RKO (cell line): ENCODE measurements at regions not wholly inside any gene's neighbourhood (a gene's known extent, or its start where the extent isn't known, plus 50 kb on each side); places are given as distances from the start of the nearest gene placed in this dataset.

Experiments used
- DNase-seq: peaks from one replicate; pipeline ENCODE4 v3.0.0-alpha.2; 2016; ENCODE audit warnings: low spot score

DNA sequence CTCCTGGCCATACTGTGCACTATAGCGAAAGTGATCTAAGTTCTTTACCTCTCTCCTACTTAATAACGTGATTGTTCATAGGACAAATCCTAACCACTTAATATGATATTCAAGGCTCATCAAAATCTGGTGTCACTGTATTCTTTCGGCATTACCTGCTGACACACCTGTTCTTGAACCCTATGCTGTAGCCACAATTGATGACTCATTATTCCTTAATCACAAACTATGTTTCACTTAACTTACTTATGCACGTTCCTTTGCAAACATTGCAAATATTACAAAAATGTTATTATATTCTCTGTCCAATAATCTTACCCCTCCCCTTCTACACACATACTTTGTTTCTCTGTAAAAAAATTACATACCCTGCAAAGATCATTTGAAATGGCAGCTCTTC is 158.1 kb upstream of the ADRA1B start:
- DNase-seq: no peak

DNA sequence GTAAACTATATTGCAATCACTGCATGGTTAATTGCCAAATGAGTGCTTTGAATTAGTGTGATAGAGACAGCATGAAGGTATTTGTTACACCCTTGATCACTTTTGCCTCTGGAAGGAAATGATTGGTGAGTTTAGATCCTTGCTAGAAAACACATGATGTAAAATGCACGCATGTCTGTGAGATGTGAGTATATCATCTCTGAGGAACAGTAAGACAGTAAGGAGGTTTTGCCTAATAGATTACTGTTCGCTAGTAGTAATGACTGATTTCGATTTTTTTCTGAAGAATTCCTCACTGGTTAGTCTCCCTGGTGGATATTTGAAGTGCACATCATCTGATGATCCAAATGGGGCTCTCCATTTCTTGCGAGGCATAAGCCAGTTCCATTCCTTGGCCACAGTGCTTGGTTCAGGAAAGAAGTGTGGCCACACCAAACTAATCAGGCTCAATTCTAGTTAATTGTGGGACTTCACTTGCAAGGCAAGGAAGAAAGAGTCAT is 156.4 kb upstream of the ADRA1B start:
- DNase-seq: no peak

DNA sequence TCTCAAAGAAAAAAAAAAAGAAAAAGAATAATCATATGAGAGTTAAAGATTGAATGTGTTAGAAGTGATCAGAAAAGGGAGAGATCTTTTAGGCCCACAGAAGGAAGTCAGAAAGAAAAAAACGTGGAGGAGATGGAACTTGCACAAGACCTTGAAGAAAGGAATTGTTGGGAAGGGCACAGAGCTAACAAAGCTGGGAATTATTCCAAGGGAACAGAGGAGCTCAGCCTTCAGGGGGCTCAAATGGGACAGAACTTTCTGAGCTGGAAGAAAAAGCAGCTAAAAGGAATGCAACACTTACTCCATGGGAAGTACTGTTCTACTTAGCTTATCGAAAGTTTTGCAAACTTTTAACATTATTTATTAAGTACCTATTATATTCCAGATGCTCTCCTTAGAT is 153.4 kb upstream of the ADRA1B start:
- DNase-seq: no peak

DNA sequence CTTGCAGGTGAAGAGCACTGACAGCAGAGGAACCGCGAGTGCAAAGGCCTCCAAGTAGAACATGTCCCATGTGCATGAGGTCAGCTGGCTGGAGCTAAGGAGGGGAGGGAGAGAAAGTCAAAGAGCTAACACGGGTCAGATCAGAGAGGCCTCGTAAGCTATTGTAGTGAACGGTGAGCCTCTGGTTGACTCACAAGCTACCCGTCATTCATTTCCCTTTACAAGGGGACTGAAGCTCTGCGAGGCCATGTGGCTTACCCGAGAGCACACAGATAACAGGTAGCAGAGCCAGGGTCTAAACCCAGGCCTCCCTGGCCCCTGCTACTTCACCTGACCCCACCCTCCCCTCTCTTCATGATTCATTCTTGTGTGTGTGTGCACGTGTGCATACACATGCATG is 152.7 kb upstream of the ADRA1B start:
- no peak for DNase-seq

- DNase-seq: peak; percentile 5
Observed at GRCh38 chr5:159764283-159765134, 151.8 kb upstream of the ADRA1B start.

GRCh38 chr5:159765135-159765433 is 151.2 kb upstream of the ADRA1B start:
- DNase-seq: no peak

DNA sequence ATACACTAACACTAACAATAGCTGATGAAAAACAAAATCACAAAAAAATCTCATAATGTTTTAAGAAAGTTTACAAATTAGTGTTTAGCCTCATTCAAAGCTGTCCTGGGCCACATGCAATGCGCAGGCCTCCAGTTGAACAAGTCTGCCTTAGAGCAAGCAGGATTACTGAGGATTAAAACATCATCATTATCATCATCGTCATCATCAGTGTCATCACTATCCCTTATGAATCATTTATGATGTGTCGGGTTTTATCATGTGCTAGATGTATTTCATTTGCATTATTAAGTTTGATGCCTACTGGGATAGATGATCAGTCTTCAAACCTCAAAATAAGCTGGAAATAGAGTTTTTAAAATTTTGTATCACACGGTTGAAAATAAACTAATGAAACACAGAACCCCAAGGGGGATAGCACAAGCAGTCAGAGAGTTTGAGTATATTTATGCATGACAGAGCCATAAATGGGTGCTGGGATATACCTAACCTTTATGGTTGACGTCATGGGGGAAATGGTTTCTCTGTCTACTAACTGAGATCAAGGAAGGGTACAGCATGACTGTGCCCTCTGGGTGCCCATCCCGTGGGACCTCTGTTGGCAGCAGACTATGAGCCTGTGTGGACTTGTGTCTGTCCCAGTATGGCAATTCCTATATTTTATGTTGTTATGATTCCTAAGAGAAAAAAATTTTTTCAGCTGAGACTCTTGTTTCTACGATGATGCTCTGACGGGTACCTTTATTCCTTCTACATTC is 150.3 kb upstream of the ADRA1B start:
- DNase-seq: peak; percentile 26

DNA sequence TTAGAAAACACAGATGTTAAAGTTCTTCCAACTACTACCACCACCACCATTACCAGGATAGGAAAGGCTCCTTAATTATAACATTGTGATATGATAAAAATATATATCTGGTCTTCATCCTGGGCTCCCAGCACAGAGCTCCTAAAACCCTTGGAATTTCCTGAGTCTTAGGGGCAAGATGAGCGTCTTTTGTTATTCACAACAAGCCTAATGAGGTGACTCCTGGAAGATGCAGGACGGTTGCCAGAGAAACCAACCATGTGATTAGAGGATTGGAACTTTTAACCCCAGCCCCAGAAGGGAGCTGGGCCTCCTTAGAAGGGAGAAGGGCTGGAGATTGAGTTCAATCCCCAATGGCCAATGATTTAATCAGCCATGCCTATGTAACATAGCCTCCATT is 148.0 kb upstream of the ADRA1B start:
- no peak for DNase-seq

DNA sequence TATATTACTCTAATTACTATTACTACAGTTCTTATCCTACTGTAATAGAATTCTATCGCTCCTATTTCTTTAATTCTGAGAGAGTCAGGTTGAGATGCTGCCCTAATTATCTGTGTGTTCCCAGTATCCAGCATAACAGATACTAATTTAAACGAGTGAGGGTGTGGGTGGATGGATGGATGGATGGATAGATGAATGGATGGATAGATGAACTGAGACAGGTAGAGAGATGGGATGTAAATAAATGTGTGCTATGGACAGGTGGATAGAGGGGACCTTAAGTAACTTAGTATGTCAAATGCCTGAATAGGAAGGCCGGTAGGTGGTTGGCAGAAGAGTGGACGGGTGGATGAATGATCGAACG is 143.6 kb upstream of the ADRA1B start:
- DNase-seq: no peak

- peak; percentile 81 for DNase-seq
Observed at GRCh38 chr5:159773062-159773924, 143.0 kb upstream of the ADRA1B start.

- DNase-seq: no peak
Observed at GRCh38 chr5:159774476-159775031, 141.7 kb upstream of the ADRA1B start.

DNA sequence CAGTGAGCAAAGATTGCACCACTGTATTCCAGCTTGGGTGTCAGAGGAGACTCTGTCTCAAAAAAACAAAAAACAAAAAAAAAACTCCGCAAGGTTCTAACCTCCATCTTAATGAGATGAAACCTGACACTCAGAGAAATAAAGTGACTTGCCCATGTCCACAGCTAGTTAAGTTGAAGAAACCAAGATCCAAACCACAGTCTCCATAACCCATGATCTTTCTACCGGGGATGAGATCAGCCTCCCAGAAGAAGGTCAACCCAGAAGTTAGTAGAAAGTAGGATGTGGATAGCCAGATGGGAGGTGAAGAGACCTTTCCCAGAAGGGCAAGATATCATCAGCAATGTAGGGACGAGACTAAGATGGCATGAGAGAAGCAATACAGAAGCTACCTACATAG is 140.4 kb upstream of the ADRA1B start:
- DNase-seq: no peak

DNA sequence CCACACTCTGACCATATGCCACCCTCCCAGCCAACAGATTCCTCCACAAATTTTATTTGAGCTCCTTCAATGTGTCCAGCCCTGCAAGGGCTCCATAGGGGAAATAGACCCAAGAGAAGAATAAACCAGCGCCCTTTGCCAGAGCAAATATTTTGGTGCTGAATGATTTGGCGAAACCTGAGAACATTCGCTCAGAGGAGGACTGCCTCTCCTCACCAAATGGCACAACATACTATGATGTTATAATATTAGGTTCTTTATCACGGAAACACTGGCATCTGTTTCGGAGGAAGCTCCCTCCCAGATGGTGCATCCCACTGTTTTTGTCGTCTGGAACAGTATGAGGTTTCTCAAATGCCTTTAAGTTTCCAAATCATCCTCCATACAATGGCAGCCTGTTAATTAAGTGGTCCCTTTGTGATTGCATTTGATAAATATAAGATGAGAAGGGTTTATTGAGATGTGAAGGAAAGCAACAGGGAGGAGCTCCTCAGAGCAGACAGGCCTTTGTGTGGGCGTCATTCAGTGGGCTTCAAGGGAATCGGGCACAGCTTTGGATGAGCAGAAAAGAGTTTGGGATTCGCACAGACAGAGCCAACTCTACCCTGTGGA is 139.1 kb upstream of the ADRA1B start:
- DNase-seq: no peak

GRCh38 chr5:159779481-159779880 is 136.8 kb upstream of the ADRA1B start:
- no peak for DNase-seq

GRCh38 chr5:159780246-159780645 is 136.0 kb upstream of the ADRA1B start:
- DNase-seq: no peak

DNA sequence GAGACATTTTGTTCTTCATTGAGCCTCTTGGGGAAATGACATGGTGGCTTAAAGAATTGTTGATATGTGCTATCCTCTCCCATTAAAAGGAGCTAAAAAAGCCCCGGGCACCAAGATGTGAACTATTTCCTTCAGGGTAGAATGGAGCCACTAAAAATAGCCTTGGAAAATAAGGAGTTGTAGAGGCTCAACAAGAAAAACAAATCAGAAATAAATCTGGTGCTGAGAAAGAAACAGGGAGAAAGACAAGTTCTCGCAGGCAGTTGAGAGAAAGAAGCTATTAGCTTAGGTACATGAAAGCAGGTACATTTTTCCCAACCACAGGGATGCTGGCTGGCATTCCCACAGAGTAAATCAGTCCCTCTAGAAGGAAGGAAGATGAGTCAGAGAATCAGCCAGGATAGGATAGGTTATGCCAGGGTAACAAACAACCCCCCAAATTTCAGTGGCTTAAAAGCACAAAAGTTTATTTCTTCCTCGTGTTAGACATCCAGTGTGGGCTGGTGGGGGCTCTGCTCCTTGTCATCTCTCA is 134.6 kb upstream of the ADRA1B start:
- DNase-seq: no peak

- no peak for DNase-seq
Observed at GRCh38 chr5:159782197-159782994, 133.9 kb upstream of the ADRA1B start.

DNA sequence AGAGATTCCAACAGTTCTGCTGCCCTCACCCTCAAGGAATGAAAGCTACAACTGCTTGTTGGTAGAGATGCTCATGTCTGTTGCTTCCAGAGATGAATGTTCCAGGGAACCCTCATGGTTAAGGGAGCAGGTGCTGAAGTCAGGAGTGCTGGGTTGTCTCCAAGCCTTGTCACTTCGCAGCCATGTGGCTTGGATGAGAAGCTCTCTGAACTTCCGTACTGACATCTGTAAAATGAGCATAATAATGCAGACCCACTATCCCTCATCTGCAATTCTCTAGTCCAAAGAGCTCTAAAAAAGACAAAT is 133.3 kb upstream of the ADRA1B start:
- no peak for DNase-seq

DNA sequence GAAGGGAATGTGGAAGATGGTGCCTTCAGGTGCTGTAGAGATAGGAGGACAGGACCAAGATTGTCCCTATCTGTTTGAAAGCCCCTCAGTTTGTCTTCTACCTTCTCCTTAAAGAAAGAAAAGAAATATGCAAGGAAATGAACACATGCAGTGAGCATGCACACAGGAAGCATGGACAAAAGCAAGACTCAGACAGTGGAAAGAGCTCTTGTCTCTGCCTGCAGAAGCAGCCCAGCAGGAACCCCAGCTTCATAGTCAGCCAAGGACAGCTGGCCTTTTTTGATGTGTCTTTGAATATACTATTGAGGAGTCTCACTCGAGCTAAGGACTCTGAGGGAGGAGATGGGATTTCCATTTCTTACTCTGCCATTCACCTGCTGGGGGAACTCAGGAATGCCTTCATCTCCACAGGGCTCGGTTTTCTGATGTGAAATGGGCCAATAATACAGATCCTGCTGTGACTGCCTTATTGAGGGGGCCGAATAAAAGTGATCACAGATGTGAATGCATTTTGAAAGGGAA is 132.5 kb upstream of the ADRA1B start:
- DNase-seq: no peak

DNA sequence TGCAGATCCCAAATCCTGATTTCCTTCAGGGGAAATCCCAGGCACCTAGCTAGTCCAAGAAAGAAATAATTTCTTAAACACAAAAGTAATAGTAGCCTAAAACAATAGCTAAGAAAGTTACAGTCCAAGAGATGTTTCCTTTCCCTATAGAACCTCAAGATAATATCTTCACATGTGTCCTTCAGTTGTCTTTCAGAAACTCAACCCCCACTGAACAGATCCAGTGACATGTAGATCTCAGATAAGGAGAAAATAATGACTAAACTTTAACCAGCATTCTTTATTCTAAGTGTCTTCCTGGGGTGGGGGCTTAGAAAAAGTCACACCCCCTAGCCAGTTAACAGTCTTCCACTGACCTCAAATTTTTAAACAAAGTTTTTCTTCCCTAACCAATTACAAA is 131.3 kb upstream of the ADRA1B start:
- no peak for DNase-seq

DNA sequence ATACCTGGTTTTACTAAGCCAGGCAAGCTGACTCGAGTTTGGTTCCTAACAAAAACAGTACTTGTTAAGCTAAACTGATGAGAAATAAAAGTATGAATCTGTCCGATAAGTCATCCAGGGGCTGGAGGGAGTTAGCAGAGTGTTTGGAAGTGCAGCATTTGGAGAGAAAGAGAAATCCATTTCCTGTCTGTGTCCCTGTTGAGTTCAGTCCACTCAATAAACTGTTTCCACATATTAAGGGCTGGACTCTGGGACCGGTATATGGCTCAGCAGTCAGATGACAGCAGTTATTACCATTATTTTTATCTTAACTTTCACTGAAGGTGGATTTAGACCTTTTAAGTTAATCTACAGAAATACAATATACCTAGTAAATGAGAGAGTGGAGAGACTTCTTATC is 130.6 kb upstream of the ADRA1B start:
- DNase-seq: no peak
